PC-3 (cell line): ENCODE measurements at regions not wholly inside any gene's neighbourhood (a gene's known extent, or its start where the extent isn't known, plus 50 kb on each side); places are given as distances from the start of the nearest gene placed in this dataset.

Experiments used
- ATAC-seq: fragments of 200-7000 bp; cut with Tn5 transposase; 2 replicates; pipeline ENCODE4 v1.9.1; 2020; ENCODE audit warnings: mild to moderate bottlenecking, moderate library complexity
- BruUV-seq: library from RNA; stranded (reverse); fragments of 400-500 nt; replicated peaks from 2 replicates; lab custom pipeline; 2021; lab: Mats Ljungman, UMichigan
- CTCF ChIA-PET: fragments of 300-600 bp; sonication (Branson Sonifier 250); formaldehyde crosslinking; loops from one replicate; lab custom pipeline; 2022; ENCODE audit warnings: antibody characterized with exemption; lab: Charles Lee
- POLR2A ChIA-PET: fragments of 300-600 bp; sonication (Branson Sonifier 250); formaldehyde crosslinking; loops from one replicate; lab custom pipeline; 2022; ENCODE audit warnings: antibody characterized with exemption; ENCODE audit not compliant: unreplicated experiment; lab: Charles Lee
- DNase-seq: peaks from one replicate; pipeline ENCODE4 v3.0.0-alpha.2; 2015
- H2AFZ ChIP-seq: fragments of 300-600 bp; sonication (generic); 2 replicates; pipeline ENCODE4 v1.6.0; 2016; ENCODE audit warnings: antibody characterized with exemption, low read length
- H3F3A ChIP-seq: fragments of 300-600 bp; sonication (generic); one replicate; pipeline ENCODE4 v1.6.0; 2017; ENCODE audit warnings: antibody characterized with exemption, low read length, control low read depth, mild to moderate bottlenecking; ENCODE audit not compliant: unreplicated experiment
- H3K27ac ChIP-seq: fragments of 300-600 bp; sonication (generic); 2 replicates; pipeline ENCODE4 v1.5.1; 2016; ENCODE audit warnings: mild to moderate bottlenecking, low read length
- H3K27me3 ChIP-seq: fragments of 300-600 bp; sonication (generic); 2 replicates; pipeline ENCODE4 v1.6.1; 2016; ENCODE audit warnings: low read length, mixed read lengths
- H3K36me3 ChIP-seq: fragments of 300-600 bp; sonication (generic); 2 replicates; pipeline ENCODE4 v1.6.1; 2016; ENCODE audit warnings: low read depth, mixed run types, low read length, mixed read lengths
- H3K4me1 ChIP-seq: fragments of 300-600 bp; sonication (generic); 2 replicates; pipeline ENCODE4 v1.5.1; 2016; ENCODE audit warnings: low read length; ENCODE audit not compliant: insufficient read depth
- H3K4me2 ChIP-seq: fragments of 300-600 bp; sonication (generic); 2 replicates; pipeline ENCODE4 v1.6.0; 2016; ENCODE audit warnings: low read length
- H3K4me3 ChIP-seq: fragments of 300-600 bp; sonication (generic); 2 replicates; pipeline ENCODE4 v1.5.1; 2016; ENCODE audit warnings: mild to moderate bottlenecking, low read length, mixed read lengths
- H3K79me2 ChIP-seq: fragments of 300-600 bp; sonication (generic); 2 replicates; pipeline ENCODE4 v1.6.1; 2017; ENCODE audit warnings: low read length, mixed read lengths
- H3K9ac ChIP-seq: fragments of 300-600 bp; sonication (generic); 2 replicates; pipeline ENCODE4 v1.6.0; 2016; ENCODE audit warnings: mild to moderate bottlenecking, low read length
- H3K9me2 ChIP-seq: fragments of 300-600 bp; sonication (generic); replicated peaks from 2 replicates; pipeline ENCODE4 v1.6.1; 2016; ENCODE audit warnings: mixed run types, low read length, mixed read lengths
- H3K9me3 ChIP-seq: fragments of 300-600 bp; sonication (generic); 2 replicates; pipeline ENCODE4 v1.6.1; 2016; ENCODE audit warnings: low read length, mixed read lengths
- H4K20me1 ChIP-seq: fragments of 300-600 bp; sonication (generic); 2 replicates; pipeline ENCODE4 v1.6.1; 2016; ENCODE audit warnings: low read length, mixed read lengths
- CTCF ChIP-seq: fragments of 300-600 bp; sonication (generic); conservative IDR thresholded peaks from 2 replicates; pipeline ENCODE4 v1.5.1; 2017; ENCODE audit warnings: antibody characterized with exemption, low read depth, mild to moderate bottlenecking, low read length
- EZH2 ChIP-seq: fragments of 300-600 bp; sonication (generic); IDR thresholded peaks from one replicate; pipeline ENCODE4 v1.6.1; 2017; ENCODE audit warnings: antibody characterized with exemption, mild to moderate bottlenecking, low read length; ENCODE audit not compliant: unreplicated experiment
- EZH2phosphoT487 ChIP-seq: fragments of 300-600 bp; sonication (generic); IDR thresholded peaks from 2 replicates; pipeline ENCODE4 v1.6.1; 2018; ENCODE audit warnings: mild to moderate bottlenecking, antibody characterized with exemption, low read length, borderline replicate concordance
- intact Hi-C: fragments of 100-400 bp; cut with micrococcal nuclease; formaldehyde crosslinking; loops from 2 replicates; pipeline ENCODE4 v1.9.0; 2023

DNA sequence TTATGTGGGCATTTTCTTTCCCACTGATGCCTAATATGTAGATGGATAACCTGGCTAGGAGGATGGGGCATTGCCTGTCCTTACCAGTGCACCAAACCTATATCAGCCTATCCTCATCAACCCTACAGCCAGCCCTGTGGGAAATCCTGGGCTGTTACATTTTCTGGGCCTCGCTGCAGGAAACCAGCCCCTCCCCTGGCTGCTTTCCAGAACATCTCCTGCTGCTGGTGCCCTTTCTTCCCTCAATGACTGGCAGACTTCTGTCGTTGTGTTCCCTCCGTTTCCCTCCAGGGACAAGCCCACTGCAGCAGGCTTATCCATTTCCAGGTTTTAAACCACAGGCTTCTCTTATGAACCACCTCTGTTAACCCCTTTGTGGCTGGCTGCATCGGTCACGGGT lies 486.1 kb upstream of the COBL start:
- H4K20me1 ChIP-seq, result no peaks in the 10 kb centered on the region
- no peaks in the 10 kb centered on the region for H3K36me3 ChIP-seq
- no peak overlapping the region for H3K27ac ChIP-seq
- TF ChIP-seq EZH2 (no peak), CTCF (no peak), EZH2phosphoT487 (no peak)
- no peaks in the 10 kb centered on the region for H3K27me3 ChIP-seq
- no TSS peak for BruUV-seq
- DNase-seq, result no peak
- intact Hi-C loops, result no loop called here
- H3K9me2 ChIP-seq, result no peaks in the 10 kb centered on the region
- H3K9me3 ChIP-seq, result no peaks in the 10 kb centered on the region
- ChIA-PET CTCF (no interaction called here), POLR2A (no interaction called here)
- ATAC-seq, result no peak
- H3K4me1 ChIP-seq, result no peaks in the 10 kb centered on the region
- H3F3A ChIP-seq, result no peaks in the 10 kb centered on the region
- no peak overlapping the region for H3K9ac ChIP-seq
- no peak overlapping the region for H3K4me3 ChIP-seq
- no peak overlapping the region for H3K4me2 ChIP-seq
- H3K79me2 ChIP-seq, result no peaks in the 10 kb centered on the region
- H2AFZ ChIP-seq, result no peak overlapping the region

- POLR2A ChIA-PET, result no interaction called here
Measured at GRCh38 chr7:51797371-51797770, 480.8 kb upstream of the COBL start.

DNA sequence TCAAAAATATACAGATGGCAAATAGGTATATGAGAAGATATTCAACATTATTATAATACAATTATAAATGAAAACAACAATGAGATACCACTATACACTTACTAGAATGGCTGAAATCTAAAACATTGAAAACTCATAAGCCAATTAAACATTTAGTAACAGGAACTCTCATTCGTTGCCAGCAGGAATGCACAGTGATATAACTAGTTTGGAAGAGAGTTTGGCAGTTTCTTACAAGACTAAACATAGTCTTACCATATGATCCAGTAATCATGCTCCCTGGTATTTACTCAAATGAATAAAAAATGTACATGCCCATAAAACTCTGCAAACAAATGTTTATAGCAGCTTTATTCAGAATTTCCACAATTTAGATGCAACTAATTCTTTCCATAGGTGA lies 476.2 kb upstream of the COBL start:
- H3K79me2 ChIP-seq, result no peaks in the 10 kb centered on the region
- ChIA-PET POLR2A (no interaction called here), CTCF (no interaction called here)
- H3K4me1 ChIP-seq, result no peaks in the 10 kb centered on the region
- H3K27ac ChIP-seq, result no peak overlapping the region
- H3K4me3 ChIP-seq, result no peak overlapping the region
- no peaks in the 10 kb centered on the region for H4K20me1 ChIP-seq
- H3K27me3 ChIP-seq, result no peaks in the 10 kb centered on the region
- ATAC-seq (no peak), DNase-seq (no peak)
- intact Hi-C loops, result no loop called here
- H3K9ac ChIP-seq, result no peak overlapping the region
- no peak for TF ChIP-seq CTCF
- no peak for TF ChIP-seq EZH2
- no peak for TF ChIP-seq EZH2phosphoT487
- no peaks in the 10 kb centered on the region for H3F3A ChIP-seq
- no TSS peak for BruUV-seq
- no peak overlapping the region for H3K4me2 ChIP-seq
- H2AFZ ChIP-seq, result no peak overlapping the region
- no peaks in the 10 kb centered on the region for H3K9me2 ChIP-seq
- no peaks in the 10 kb centered on the region for H3K9me3 ChIP-seq
- H3K36me3 ChIP-seq, result no peaks in the 10 kb centered on the region

More at GRCh38 chr7:51797371-51797770, 480.8 kb upstream of the COBL start:
- Histone ChIP-seq H2AFZ (no peak overlapping the region), H3K9ac (no peak overlapping the region), H4K20me1 (no peaks in the 10 kb centered on the region), H3K36me3 (no peaks in the 10 kb centered on the region), H3F3A (no peaks in the 10 kb centered on the region), H3K27me3 (no peaks in the 10 kb centered on the region), H3K79me2 (no peaks in the 10 kb centered on the region), H3K9me2 (no peaks in the 10 kb centered on the region), H3K4me1 (no peaks in the 10 kb centered on the region), H3K4me2 (no peak overlapping the region), H3K4me3 (no peak overlapping the region), H3K9me3 (no peaks in the 10 kb centered on the region), H3K27ac (no peak overlapping the region)
- ATAC-seq (no peak), DNase-seq (no peak)
- intact Hi-C loops, result no loop called here
- BruUV-seq, result no TSS peak
- CTCF ChIA-PET, result no interaction called here
- TF ChIP-seq EZH2phosphoT487, result no peak
- TF ChIP-seq CTCF, result no peak
- TF ChIP-seq EZH2, result no peak
